HG02852 (cell line): ENCODE measurements at regions not wholly inside any gene's neighbourhood (a gene's known extent, or its start where the extent isn't known, plus 50 kb on each side); places are given as distances from the start of the nearest gene placed in this dataset.
"Not testable (repeated sequence)": the region's sequence is repeated elsewhere in the genome, so short reads cannot be mapped to it uniquely, and the experiment has no call there.

ENCODE experiments used
- ATAC-seq: cut with Tn5 transposase; IDR thresholded peaks from one replicate; pipeline ENCODE4 v1.9.1; 2021; ENCODE audit warnings: mild to moderate bottlenecking, moderate library complexity; ENCODE audit not compliant: unreplicated experiment

DNA sequence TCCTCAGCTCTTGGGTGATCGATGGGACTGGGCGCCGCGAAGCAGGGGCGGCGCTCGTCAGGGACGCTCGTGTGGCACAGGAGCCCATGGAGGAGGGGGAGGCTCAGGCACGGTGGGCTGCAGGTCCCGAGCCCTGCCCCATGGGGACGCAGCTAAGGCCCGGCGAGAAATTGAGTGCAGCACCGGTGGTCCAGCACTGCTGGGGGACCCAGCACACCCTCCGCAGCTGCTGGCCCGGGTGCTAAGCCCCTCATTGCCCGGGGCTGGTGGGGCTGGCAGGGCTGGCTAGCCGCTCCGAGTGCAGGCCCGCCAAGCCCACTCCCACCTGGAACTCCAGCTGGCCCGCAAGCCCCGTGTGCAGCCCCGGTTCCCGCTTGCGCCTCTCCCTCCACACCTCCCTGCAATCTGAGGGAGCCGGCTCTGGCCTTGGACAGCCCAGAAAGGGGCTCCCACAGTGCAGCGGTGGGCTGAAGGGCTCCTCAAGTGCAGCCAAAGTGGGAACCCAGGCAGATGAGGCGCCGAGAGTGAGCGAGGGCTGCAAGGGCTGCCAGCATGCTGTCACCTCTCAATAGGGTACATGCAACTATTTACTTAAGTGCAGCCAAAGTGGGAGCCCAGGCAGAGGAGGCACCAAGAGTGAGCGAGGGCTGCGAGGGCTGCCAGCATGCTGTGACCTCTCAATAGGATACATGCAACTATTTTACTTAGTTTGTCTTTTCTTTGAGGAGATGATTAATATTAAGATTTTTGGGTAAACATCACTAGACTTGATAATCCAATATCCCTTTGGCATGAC lies 619.8 kb upstream of the IGFBP7 start:
- ATAC-seq: not testable (repeated sequence)

DNA sequence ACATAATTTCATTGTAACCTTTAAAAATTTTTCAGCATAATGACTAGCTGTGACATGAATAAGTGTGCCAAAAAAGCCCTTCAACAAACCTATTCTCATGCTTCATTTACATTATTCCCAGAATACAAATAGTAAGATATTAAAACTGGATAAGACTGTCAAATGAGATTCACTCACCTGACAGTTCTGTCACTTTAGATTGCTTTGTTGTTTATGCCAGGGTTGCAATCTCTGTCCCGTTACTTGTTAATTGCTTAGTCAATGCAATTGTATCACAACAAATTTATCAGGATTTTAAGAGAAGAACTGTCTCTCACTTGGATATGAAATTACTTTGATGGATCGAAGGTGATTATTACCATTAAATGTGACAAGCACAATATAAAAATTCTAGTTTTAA lies 616.0 kb upstream of the IGFBP7 start:
- no peak for ATAC-seq

DNA sequence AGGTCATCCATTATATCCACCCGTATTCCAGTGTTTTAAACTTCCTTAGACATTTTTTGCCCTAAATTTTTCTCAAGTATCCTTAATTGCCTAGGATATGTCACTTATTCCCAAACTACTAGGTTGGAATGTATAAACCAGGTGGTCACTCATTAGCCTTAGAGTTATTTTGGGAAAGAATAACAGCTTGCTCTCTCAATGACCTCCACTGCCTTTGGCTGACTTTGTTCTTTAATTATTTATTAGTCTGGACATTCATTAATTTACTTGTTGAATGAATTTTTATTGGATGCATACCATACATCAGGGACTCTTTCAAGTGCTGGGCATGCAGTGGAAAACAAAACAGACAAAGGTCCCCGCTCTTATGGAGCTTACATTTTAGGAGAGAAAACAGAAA lies 609.3 kb upstream of the IGFBP7 start:
- no peak for ATAC-seq

DNA sequence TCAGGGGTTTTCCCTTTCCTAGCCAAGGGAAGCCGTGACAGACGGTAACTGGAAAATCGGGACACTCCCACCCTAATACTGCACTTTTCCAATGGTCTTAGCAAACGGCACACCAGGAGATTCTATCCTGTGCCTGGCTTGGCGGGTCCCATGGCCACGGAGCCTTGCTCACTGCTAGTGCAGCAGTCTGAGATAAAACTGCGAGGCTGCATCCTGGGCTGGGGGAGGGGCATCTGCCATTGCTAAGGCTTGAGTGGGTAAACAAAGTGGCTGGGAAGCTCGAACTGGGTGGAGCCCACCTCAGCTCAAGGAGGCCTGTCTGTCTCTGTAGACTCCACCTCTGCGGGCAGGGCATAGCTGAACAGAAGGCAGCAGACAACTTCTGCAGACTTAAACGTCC lies 604.1 kb upstream of the IGFBP7 start:
- not testable (repeated sequence) for ATAC-seq

- ATAC-seq: no peak
Observed at GRCh38 chr4:57710053-57710452, 599.9 kb upstream of the IGFBP7 start.

DNA sequence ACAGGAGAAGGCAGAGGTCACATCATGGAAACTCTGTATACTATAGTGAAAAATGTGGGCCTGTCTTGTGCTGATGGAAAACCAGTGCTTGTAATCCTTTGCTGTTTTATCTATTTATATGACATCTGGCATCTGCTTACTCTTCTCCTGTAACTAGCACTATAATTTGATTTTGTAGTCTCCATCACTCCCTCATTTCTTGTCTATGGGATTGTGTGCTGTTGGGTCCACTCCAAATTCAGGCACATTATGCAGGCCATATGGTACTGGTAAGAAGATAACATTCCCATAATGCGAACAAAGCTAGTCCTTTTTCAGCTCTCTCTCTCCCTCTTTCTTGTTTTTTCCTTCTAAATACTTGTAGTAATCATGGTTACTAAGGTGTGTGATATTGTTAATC lies 581.2 kb upstream of the IGFBP7 start:
- ATAC-seq: no peak

DNA sequence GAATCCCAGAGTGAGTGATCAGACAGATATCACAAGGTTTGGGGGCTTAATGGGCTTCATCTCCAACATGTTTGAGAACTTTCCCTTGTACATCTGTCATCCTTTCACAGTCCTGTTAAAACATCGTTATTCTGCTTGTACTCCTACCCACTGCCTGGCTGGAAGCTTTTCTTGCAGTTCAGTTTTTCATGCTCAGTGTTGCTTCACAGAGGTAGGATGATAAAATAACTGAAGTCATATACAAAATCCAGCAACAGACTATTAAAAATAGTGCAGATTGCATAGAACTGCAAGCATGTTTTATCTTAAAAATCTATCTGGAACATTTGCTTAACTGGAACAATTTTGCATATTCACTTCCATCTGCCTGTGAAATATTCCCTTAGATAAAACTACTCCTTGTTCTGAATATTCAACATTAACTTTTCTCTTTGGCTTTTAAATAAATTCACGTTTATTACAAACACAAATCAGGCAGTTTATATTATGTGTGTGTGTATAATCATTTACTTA lies 579.6 kb upstream of the IGFBP7 start:
- ATAC-seq: no peak

DNA sequence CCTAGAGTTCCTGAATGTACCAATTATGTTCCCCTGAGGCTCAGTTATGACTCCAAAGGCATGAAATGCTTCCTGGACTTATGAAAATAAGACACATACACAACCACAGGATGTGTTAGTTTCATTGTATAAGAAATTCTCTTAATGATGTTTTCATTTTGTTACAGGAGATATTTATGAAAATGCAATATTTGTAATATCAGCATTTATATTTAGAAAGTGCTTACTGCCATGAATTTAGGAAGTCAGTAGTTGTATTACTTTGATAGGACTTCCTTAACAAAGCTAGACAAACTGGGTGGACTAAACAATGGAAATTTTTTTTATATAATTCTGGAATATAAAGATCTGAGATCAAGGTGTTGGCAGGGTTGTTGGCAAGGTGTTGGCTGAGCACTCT lies 572.1 kb upstream of the IGFBP7 start:
- ATAC-seq: no peak

DNA sequence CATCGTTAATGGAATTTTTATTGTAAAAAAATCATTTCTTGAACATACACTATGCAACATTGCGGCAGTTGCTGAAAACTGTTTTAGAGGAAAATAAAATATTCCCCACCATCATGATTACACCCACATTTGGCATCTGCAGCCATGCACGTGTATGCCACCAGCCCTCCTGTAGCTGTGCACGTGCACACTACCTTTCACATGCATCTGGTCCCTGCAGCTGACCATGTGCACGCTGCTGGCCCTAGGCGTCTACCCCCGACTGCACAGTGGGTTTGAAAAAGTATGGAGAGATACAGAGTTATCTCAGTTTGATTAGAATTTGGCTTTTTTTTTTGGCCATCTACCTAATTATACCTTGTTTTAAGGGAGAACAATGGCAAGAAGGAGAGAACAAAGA lies 569.8 kb upstream of the IGFBP7 start:
- ATAC-seq: no peak

GRCh38 chr4:57676394-57676793 lies 566.2 kb upstream of the IGFBP7 start:
- no peak for ATAC-seq

- no peak for ATAC-seq
Observed at GRCh38 chr4:57672846-57673433, 562.8 kb upstream of the IGFBP7 start.

DNA sequence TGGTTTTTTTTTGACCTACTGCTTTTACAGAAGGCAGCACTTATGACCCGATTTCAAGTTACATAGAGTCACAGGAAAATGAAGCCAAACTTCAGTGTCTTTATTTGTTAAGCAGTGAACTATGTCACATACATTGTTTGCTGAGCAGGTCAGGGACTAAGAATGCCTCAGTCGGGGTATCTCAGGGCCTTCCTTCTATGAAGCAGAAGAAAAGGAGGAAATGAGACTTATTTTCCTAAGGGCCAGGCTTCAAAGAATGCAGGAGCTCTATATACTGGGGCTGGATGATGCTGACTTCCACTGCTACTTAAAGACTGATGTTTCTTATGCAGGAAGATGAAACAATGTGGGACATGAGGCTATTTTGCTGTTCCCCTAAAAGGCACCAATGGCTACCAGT lies 558.4 kb upstream of the IGFBP7 start:
- ATAC-seq: no peak

- no peak for ATAC-seq
Observed at GRCh38 chr4:57665806-57666205, 555.6 kb upstream of the IGFBP7 start.

GRCh38 chr4:57661517-57662090 lies 551.4 kb upstream of the IGFBP7 start:
- no peak for ATAC-seq

- ATAC-seq: no peak
Observed at GRCh38 chr4:57658673-57659072, 548.5 kb upstream of the IGFBP7 start.

DNA sequence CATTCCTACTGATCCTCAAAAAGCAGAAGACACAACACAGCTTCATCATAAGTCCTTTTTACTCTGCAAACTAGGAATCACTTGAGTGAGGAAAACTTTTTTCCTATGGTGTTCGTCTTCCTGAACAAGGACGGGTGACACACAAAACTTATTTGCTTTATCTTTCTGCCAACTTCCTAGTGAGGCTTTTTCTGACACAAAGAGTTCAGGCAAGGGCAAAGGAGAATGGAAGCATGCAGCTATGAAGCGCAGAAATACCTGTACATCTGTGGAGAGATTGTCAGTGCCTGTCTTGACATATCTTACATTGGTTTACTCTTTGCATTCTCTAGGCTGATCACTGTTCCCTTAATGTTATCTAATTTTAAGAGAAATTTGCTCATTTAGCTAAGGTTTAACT lies 548.0 kb upstream of the IGFBP7 start:
- no peak for ATAC-seq

- ATAC-seq: no peak
Observed at GRCh38 chr4:57655342-57655741, 545.2 kb upstream of the IGFBP7 start.

- ATAC-seq: no peak
Observed at GRCh38 chr4:57652779-57653178, 542.6 kb upstream of the IGFBP7 start.

DNA sequence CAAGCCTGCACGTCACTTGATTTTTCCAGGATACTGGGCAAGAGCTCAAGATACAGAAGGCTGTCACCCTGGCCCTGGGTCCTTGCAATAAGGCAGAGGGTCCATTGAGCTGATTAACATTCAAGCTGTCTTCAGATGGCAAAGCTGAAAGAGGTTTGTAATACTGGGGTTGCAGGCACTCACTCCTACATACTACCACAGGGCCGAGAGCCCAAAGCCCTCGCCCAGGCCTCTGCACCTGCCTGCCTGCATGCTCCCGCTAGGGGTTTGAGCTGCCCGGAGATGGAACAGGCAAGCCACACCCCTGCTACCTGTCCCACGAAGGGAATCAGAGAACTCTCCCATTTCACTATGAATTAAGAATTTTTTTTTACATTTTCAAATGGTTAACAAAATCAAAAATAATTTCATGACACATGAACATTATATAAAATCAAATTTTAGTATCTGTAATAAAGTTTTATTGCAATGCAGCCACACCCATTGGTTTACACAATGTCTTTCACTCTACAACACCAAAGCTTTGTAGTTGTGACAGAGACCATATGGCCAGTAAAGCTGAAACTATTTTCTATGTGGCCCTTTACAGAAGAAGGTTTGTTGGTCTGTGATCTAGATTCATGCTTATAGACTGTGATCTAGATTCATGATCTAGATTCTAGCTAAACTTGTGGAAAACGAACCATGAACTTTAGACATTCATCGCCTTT lies 530.4 kb upstream of the IGFBP7 start:
- no peak for ATAC-seq

GRCh38 chr4:57639561-57640382 lies 529.6 kb upstream of the IGFBP7 start:
- ATAC-seq: no peak

GRCh38 chr4:57635910-57636309 lies 525.7 kb upstream of the IGFBP7 start:
- no peak for ATAC-seq
